Choroid plexus epithelial cell (primary cell): ENCODE measurements at regions not wholly inside any gene's neighbourhood (a gene's known extent, or its start where the extent isn't known, plus 50 kb on each side); places are given as distances from the start of the nearest gene placed in this dataset.

ENCODE experiments used
- DNase-seq: peaks from one replicate; pipeline ENCODE4 v3.0.0-alpha.2; 2010; ENCODE audit warnings: low read depth
- H3K4me3 ChIP-seq: 2 replicates; pipeline ENCODE4 v1.5.1; 2011; ENCODE audit warnings: low read depth, mild to moderate bottlenecking, control low read depth, low read length, moderate library complexity
- CTCF ChIP-seq: conservative IDR thresholded peaks from 2 replicates; pipeline ENCODE4 v1.5.1; 2011; ENCODE audit warnings: low read depth, mild to moderate bottlenecking, control low read depth, inconsistent platforms, low read length, moderate library complexity

GRCh38 chr18:42583283-42583731 is 532.2 kb downstream of the RIT2 start:
- no peak overlapping the region for H3K4me3 ChIP-seq
- DNase-seq: no peak

DNA sequence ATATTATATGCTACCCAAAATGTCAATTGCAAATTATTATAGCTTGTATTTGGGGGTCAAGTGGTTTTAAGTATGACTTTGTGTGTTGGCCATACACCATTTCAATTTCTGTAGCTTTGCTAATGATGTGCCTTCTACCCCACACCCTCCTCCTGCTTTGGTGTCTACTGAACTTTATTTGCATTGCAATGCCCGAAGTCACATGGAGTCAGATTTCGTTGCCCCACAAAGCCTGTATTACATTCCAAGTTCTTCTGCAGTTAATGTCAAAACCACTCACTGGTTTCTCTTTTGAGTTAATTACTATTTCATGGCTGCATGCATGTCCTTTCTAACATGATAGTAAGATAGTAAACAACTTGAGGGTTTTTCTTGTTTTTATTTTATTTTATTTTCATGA is 528.9 kb downstream of the RIT2 start:
- no peak for TF ChIP-seq CTCF
- DNase-seq: no peak
- no peak overlapping the region for H3K4me3 ChIP-seq

More at GRCh38 chr18:42583283-42583731, 532.2 kb downstream of the RIT2 start:
- no peak for TF ChIP-seq CTCF

- H3K4me3 ChIP-seq: no peak overlapping the region
- DNase-seq: no peak
- no peak for TF ChIP-seq CTCF
These were observed 526.7 kb downstream of the RIT2 start for GRCh38 chr18:42588786-42589185.

DNA sequence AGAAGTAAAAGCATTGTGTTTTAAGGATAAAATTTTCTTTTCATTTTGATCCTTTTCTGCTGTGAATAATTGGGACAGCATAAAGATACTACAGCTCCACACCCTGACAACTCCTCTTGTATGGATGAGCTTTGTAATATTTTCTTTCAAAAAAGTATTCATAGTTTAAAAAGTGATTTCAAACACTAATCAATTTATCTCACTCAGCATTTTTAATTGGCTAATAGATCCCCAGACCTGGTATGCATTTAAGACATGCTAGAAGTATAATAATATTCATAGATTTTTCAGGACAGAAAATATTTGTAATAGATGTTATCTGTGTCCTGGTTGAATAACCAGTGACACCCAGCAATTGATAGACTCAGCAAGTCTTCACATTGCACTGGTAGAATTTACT is 510.7 kb downstream of the RIT2 start:
- TF ChIP-seq CTCF: no peak
- no peak for DNase-seq
- no peak overlapping the region for H3K4me3 ChIP-seq

- no peak for DNase-seq
- no peak for TF ChIP-seq CTCF
- no peak overlapping the region for H3K4me3 ChIP-seq
These were observed 508.5 kb downstream of the RIT2 start for GRCh38 chr18:42606886-42607495.

- no peak for DNase-seq
- no peak for TF ChIP-seq CTCF
- H3K4me3 ChIP-seq: no peak overlapping the region
These were observed 504.4 kb downstream of the RIT2 start for GRCh38 chr18:42611134-42611533.

DNA sequence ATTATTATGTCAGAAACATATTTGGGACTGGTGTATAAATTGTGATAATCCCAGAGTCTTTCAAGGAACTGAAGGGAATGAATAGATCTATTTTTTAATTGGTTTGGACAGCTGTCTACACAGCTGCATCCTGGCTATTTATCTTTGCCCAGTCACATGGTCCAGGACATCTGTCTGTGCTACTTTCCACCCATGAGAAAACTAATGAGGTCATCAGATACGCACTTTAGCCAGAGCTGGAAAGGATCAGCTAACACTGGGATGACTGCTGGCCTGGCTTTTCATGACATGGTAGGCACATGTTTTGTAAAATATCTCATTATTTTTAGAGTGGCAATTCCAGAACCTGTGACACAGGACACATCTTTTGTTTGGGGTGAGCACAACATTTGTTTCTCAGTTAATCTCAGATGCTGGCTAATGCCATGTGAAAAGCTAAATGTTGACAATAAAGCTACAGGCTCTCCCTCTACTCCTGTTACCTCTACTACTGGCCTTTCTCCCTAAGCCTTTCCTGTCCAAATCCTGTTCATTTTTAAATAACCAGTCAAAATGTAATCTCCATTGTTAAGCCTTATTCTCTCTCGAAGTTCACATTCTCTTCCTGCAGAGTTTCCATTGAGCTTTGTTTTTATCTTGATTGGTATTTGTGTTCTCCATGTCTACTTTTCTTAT is 500.7 kb downstream of the RIT2 start:
- no peak for TF ChIP-seq CTCF
- no peak overlapping the region for H3K4me3 ChIP-seq
- DNase-seq: no peak
